H1 (cell line): ENCODE measurements at regions not wholly inside any gene's neighbourhood (a gene's known extent, or its start where the extent isn't known, plus 50 kb on each side); places are given as distances from the start of the nearest gene placed in this dataset.

Source experiments
- ASH2L ChIP-seq: fragments of 200-600, 300-600 bp; sonication (generic); IDR thresholded peaks from one replicate; pipeline ENCODE4 v1.7.1; 2017; ENCODE audit warnings: low read length
- YY1 ChIP-seq: IDR thresholded peaks from 2 replicates; pipeline ENCODE4 v1.6.1; 2011; ENCODE audit warnings: low read depth, mild to moderate bottlenecking, low read length

DNA sequence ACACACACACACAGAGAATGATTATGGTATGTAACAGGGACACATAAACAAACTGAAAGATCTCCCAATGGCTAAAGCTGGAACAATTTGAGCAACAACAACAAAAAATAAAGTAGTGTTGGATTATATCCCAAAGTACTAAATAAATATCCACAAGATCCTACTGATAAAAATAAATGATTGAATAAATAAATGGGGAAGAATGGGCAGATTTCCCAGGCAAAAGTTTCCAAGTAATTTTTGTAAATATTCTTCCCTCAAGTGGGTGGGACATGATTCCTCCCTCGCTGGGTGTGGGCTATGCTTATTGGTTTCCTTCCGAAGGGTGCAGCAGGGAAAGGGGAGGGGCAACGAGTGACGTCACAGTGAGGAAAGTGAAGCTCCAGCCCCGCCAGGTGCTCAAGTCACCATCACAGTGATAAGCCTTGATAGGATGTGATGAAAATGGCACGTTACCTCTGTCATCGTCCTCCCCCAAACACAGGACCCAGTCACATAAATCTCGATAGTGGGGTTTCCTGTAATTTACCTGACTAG, 295.3 kb downstream of the DRD1 start (continued):
- no peak for TF ChIP-seq ASH2L
- TF ChIP-seq YY1, result no peak
